ENCODE measurements at regions not wholly inside any gene's neighbourhood (a gene's known extent, or its start where the extent isn't known, plus 50 kb on each side); places are given as distances from the start of the nearest gene placed in this dataset.

- no peaks in the 10 kb centered on the region for H3K27me3 ChIP-seq
- no peak for DNase-seq
- 89 to 92% (median 92%) methylated on average over 4 of the region's 4 CpGs for WGBS, 3 donors
- TF ChIP-seq, protein P1, sequence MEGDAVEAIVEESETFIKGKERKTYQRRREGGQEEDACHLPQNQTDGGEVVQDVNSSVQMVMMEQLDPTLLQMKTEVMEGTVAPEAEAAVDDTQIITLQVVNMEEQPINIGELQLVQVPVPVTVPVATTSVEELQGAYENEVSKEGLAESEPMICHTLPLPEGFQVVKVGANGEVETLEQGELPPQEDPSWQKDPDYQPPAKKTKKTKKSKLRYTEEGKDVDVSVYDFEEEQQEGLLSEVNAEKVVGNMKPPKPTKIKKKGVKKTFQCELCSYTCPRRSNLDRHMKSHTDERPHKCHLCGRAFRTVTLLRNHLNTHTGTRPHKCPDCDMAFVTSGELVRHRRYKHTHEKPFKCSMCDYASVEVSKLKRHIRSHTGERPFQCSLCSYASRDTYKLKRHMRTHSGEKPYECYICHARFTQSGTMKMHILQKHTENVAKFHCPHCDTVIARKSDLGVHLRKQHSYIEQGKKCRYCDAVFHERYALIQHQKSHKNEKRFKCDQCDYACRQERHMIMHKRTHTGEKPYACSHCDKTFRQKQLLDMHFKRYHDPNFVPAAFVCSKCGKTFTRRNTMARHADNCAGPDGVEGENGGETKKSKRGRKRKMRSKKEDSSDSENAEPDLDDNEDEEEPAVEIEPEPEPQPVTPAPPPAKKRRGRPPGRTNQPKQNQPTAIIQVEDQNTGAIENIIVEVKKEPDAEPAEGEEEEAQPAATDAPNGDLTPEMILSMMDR (IDR thresholded peaks at IDR 0.05) = no peak
- no peak for TF ChIP-seq EP300 (IDR thresholded peaks at IDR 0.05)
- TF ChIP-seq POLR2A (IDR thresholded peaks at IDR 0.05) = no peak
- H3K36me3 ChIP-seq = no peaks in the 10 kb centered on the region
- no peak overlapping the region for H3K27ac ChIP-seq
- peaks cover 0 to 4% of the 10 kb centered on the region in 2 donors for H3K9me3 ChIP-seq
- no peaks in the 10 kb centered on the region for H3K4me1 ChIP-seq (ENCODE audit: insufficient read depth)
- intact Hi-C loops (cut with DNase I) = no loop called here
- no peak overlapping the region for H3K4me3 ChIP-seq
These were observed 891.3 kb downstream of the BRD1 start for GRCh38 chr22:48936391-48936790.

- Histone ChIP-seq H3K36me3 (no peaks in the 10 kb centered on the region), H3K4me1 (ENCODE audit: insufficient read depth) (no peaks in the 10 kb centered on the region), H3K27ac (no peak overlapping the region), H3K27me3 (no peaks in the 10 kb centered on the region), H3K4me3 (no peak overlapping the region), H3K9me3 (peaks cover 0 to 4% of the 10 kb centered on the region in 2 donors)
- 83 to 91% (median 89%) methylated on average over 1 of the region's 1 CpG for WGBS, 3 donors
- TF ChIP-seq, protein P1 (IDR thresholded peaks at IDR 0.05) = no peak
- DNase-seq = no peak
- intact Hi-C loops (cut with DNase I) = no loop called here
These were observed 893.2 kb downstream of the BRD1 start for GRCh38 chr22:48934446-48934845.

- WGBS, 3 donors = 53 to 69% (median 66%) methylated on average over 6 of the region's 6 CpGs
- Histone ChIP-seq H3K36me3 (no peaks in the 10 kb centered on the region), H3K27me3 (no peaks in the 10 kb centered on the region)
These were observed 896.2 kb downstream of the BRD1 start for GRCh38 chr22:48931452-48931851.

DNA sequence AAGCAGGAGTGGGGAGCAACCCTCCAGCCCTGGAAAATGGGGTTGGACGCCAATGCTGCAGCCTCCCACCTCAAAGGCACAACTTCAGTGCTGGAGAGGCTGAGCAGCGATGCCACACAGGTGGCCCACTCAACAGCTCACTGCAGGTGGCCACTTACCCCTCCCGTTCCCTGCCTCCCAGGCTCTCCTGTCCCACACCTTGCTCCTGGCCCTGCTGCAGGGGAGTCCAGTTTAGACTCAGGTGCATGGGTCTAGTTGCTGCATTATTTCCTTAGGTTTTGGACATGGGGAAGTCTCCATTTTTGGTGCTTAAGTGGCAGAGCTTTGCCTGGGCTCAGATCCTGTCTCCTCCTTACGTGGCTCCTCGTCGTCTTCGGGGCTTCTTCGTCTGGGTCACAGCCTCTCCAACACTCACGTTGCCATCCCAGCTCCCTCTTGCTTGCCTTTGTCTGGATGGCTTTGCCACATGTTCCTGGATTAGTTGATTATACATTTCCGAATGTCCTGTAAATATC is 898.3 kb downstream of the BRD1 start:
- H3K27me3 ChIP-seq = no peaks in the 10 kb centered on the region
- H3K9me3 ChIP-seq = no peaks in the 10 kb centered on the region
- DNase-seq = no peak
- no peaks in the 10 kb centered on the region for H3K4me1 ChIP-seq (ENCODE audit: insufficient read depth)
- intact Hi-C loops (cut with DNase I) = no loop called here
- TF ChIP-seq, protein P1 (IDR thresholded peaks at IDR 0.05) = no peak
- TF ChIP-seq POLR2A (IDR thresholded peaks at IDR 0.05) = no peak
- TF ChIP-seq EP300 (IDR thresholded peaks at IDR 0.05) = no peak
- H3K27ac ChIP-seq = no peak overlapping the region
- H3K36me3 ChIP-seq = no peaks in the 10 kb centered on the region
- 70 to 79% (median 71%) methylated on average over 10 of the region's 10 CpGs for WGBS, 3 donors
- no peak overlapping the region for H3K4me3 ChIP-seq

More at GRCh38 chr22:48931452-48931851, 896.2 kb downstream of the BRD1 start:
- Histone ChIP-seq H3K27ac (no peak overlapping the region), H3K4me1 (ENCODE audit: insufficient read depth) (no peaks in the 10 kb centered on the region), H3K4me3 (no peak overlapping the region), H3K9me3 (peaks cover 0 to 4% of the 10 kb centered on the region in 2 donors)
- intact Hi-C loops (cut with DNase I) = no loop called here
- TF ChIP-seq POLR2A (IDR thresholded peaks at IDR 0.05) (no peak), EP300 (IDR thresholded peaks at IDR 0.05) (no peak)
- TF ChIP-seq, protein P1 (IDR thresholded peaks at IDR 0.05) = no peak
- no peak for DNase-seq
